K562 (cell line): ENCODE measurements at regions not wholly inside any gene's neighbourhood (a gene's known extent, or its start where the extent isn't known, plus 50 kb on each side); places are given as distances from the start of the nearest gene placed in this dataset.

Experiments used
- CBFA2T3 ChIP-seq: fragments of 450-650 bp; IDR thresholded peaks from 2 replicates; pipeline ENCODE4 v1.6.1; 2017
- HMGN3 ChIP-seq: IDR thresholded peaks from 2 replicates; pipeline ENCODE4 v1.6.1; 2011; ENCODE audit warnings: borderline replicate concordance, low read depth, mild to moderate bottlenecking, mixed read lengths, low read length; ENCODE audit not compliant: insufficient read length; ENCODE audit errors: extremely low read depth
- NFIC ChIP-seq: fragments of 450-650 bp; IDR thresholded peaks from 2 replicates; pipeline ENCODE4 v1.6.1; 2017; ENCODE audit warnings: mild to moderate bottlenecking, inconsistent platforms
- POLR3A ChIP-seq: IDR thresholded peaks from 2 replicates; pipeline ENCODE4 v1.6.1; 2011; ENCODE audit warnings: borderline replicate concordance, mild to moderate bottlenecking, moderate library complexity; ENCODE audit not compliant: insufficient read length, insufficient read depth; ENCODE audit errors: extremely low read depth
- SMARCA5 ChIP-seq: fragments of 450-650 bp; IDR thresholded peaks from 2 replicates; pipeline ENCODE4 v1.6.1; 2016
- SNIP1 ChIP-seq: fragments of 450-650 bp; IDR thresholded peaks from 2 replicates; pipeline ENCODE4 v1.7.1; 2017; ENCODE audit warnings: low read depth, mild to moderate bottlenecking
- SP1 ChIP-seq: sonication (generic); formaldehyde crosslinking; IDR thresholded peaks from 2 replicates; pipeline ENCODE4 v1.8.1; 2022; ENCODE audit warnings: mild to moderate bottlenecking, missing genetic modification reagents
- STAT5B ChIP-seq: fragments of 250-450 bp; sonication (Bioruptor Pico); IDR thresholded peaks from 2 replicates; pipeline ENCODE4 v1.8.0; 2021; ENCODE audit warnings: mild to moderate bottlenecking, inconsistent platforms
- ZNF175 ChIP-seq: fragments of 200-800 bp; sonication (Bioruptor generic); IDR thresholded peaks from 2 replicates; pipeline ENCODE4 v1.6.1; 2016; ENCODE audit warnings: low read depth, mild to moderate bottlenecking, missing genetic modification characterization, missing compliant biosample characterization
- ZNF77 ChIP-seq: fragments of 250-450 bp; sonication (Bioruptor Pico); IDR thresholded peaks from 2 replicates; pipeline ENCODE4 v1.5.0; 2020
- TF ChIP-seq, protein P1 (sequence below): IDR thresholded peaks from 2 replicates; pipeline ENCODE4 v1.6.1; 2012; ENCODE audit warnings: low read depth, low read length, improper control_type of control experiment, borderline replicate concordance
- TF ChIP-seq, protein P2 (sequence below): fragments of 450-650 bp; conservative IDR thresholded peaks from 2 replicates; pipeline ENCODE4 v1.6.1; 2016; ENCODE audit warnings: missing genetic modification characterization, low read depth, mild to moderate bottlenecking, missing compliant biosample characterization, moderate library complexity
- TF ChIP-seq, protein P3 (sequence below), 2 experiments: fragments of 450-650 bp in 1 of 2; IDR thresholded peaks; 2 replicates each; pipeline ENCODE4 v1.6.1; 2011 to 2017; ENCODE audit warnings: low read depth in 2 of 2, antibody characterized with exemption in 1 of 2, borderline replicate concordance in 1 of 2, low read length in 1 of 2, mild to moderate bottlenecking in 1 of 2, mixed read lengths in 1 of 2; ENCODE audit not compliant: control insufficient read depth in 1 of 2
- TF ChIP-seq, protein P4 (sequence below): sonication (generic); formaldehyde crosslinking; IDR thresholded peaks from 2 replicates; pipeline ENCODE4 v1.8.1; 2023; ENCODE audit warnings: mild to moderate bottlenecking, missing genetic modification reagents
- TF ChIP-seq, protein P5 (sequence below): sonication (generic); formaldehyde crosslinking; IDR thresholded peaks from 2 replicates; pipeline ENCODE4 v1.9.0; 2022; ENCODE audit warnings: mild to moderate bottlenecking, missing genetic modification reagents
- TF ChIP-seq, protein P6 (sequence below): fragments of 200-800 bp; sonication (Bioruptor generic); IDR thresholded peaks from 2 replicates; pipeline ENCODE4 v1.6.1; 2017; ENCODE audit warnings: missing genetic modification characterization, missing compliant biosample characterization

DNA sequence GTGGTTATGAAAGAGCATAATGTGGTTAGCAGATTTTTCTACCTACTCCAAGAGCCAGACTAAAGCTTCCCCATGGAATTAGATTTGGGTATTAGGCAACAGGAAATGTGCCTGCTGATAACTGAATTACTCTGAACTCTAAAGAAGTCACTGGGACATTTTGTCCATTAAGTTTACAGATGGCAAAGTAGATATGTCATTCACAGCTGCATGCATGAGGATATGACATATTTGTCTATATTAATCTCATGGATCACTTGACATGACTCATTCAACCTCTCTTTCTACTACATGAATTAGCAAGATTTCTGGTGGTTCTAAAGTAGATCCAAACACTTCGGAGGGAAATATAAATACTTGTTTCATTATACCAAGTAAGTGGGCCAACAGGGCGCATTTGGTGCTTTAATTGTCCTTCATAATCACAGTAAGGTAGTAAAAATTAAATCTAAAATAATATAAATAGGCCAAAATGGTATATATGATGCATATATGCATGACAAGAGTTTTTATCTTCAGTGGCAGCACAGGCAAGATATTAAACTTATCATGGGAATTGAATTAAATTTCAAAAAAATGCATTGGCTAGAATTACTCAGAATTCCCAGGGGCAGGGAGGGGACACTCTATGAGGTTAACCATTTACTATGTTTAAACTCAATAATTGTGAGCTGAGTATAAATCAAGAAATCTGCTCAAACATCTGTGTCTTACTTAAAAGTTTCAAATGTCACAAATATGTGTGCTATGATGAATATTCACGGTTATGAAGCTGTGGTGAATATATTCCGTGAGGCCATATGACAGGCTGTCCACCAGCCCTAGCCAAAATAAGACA lies 365.3 kb upstream of the KCNMB2 start (continued):
- TF ChIP-seq, protein P1, sequence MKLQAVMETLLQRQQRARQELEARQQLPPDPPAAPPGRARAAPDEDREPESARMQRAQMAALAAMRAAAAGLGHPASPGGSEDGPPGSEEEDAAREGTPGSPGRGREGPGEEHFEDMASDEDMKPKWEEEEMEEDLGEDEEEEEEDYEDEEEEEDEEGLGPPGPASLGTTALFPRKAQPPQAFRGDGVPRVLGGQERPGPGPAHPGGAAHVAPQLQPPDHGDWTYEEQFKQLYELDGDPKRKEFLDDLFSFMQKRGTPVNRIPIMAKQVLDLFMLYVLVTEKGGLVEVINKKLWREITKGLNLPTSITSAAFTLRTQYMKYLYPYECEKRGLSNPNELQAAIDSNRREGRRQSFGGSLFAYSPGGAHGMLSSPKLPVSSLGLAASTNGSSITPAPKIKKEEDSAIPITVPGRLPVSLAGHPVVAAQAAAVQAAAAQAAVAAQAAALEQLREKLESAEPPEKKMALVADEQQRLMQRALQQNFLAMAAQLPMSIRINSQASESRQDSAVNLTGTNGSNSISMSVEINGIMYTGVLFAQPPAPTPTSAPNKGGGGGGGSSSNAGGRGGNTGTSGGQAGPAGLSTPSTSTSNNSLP: peak; percentile 99
- no peak for TF ChIP-seq SNIP1
- TF ChIP-seq, protein P2, sequence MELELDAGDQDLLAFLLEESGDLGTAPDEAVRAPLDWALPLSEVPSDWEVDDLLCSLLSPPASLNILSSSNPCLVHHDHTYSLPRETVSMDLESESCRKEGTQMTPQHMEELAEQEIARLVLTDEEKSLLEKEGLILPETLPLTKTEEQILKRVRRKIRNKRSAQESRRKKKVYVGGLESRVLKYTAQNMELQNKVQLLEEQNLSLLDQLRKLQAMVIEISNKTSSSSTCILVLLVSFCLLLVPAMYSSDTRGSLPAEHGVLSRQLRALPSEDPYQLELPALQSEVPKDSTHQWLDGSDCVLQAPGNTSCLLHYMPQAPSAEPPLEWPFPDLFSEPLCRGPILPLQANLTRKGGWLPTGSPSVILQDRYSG (tag): 0 out of 2 replicates have a peak, but pooled peaks have one; percentile 52
- no peak for TF ChIP-seq SP1
- TF ChIP-seq ZNF175 (CRISPR knock-in tag): peak; percentile 91
- TF ChIP-seq ZNF77: no peak
- TF ChIP-seq SMARCA5: no peak
- TF ChIP-seq, protein P3, sequence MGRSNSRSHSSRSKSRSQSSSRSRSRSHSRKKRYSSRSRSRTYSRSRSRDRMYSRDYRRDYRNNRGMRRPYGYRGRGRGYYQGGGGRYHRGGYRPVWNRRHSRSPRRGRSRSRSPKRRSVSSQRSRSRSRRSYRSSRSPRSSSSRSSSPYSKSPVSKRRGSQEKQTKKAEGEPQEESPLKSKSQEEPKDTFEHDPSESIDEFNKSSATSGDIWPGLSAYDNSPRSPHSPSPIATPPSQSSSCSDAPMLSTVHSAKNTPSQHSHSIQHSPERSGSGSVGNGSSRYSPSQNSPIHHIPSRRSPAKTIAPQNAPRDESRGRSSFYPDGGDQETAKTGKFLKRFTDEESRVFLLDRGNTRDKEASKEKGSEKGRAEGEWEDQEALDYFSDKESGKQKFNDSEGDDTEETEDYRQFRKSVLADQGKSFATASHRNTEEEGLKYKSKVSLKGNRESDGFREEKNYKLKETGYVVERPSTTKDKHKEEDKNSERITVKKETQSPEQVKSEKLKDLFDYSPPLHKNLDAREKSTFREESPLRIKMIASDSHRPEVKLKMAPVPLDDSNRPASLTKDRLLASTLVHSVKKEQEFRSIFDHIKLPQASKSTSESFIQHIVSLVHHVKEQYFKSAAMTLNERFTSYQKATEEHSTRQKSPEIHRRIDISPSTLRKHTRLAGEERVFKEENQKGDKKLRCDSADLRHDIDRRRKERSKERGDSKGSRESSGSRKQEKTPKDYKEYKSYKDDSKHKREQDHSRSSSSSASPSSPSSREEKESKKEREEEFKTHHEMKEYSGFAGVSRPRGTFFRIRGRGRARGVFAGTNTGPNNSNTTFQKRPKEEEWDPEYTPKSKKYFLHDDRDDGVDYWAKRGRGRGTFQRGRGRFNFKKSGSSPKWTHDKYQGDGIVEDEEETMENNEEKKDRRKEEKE (IDR thresholded peaks at IDR 0.05; ENCODE audit: borderline replicate concordance in 1 of 2, control insufficient read depth in 1 of 2, low read depth in 2 of 2, low read length in 1 of 2): no peak
- no peak for TF ChIP-seq STAT5B (CRISPR knock-in tag)
- TF ChIP-seq NFIC: peak; percentile 90
- TF ChIP-seq, protein P4, sequence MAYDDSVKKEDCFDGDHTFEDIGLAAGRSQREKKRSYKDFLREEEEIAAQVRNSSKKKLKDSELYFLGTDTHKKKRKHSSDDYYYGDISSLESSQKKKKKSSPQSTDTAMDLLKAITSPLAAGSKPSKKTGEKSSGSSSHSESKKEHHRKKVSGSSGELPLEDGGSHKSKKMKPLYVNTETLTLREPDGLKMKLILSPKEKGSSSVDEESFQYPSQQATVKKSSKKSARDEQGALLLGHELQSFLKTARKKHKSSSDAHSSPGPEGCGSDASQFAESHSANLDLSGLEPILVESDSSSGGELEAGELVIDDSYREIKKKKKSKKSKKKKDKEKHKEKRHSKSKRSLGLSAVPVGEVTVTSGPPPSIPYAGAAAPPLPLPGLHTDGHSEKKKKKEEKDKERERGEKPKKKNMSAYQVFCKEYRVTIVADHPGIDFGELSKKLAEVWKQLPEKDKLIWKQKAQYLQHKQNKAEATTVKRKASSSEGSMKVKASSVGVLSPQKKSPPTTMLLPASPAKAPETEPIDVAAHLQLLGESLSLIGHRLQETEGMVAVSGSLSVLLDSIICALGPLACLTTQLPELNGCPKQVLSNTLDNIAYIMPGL (CRISPR knock-in tag): no peak
- TF ChIP-seq, protein P5, sequence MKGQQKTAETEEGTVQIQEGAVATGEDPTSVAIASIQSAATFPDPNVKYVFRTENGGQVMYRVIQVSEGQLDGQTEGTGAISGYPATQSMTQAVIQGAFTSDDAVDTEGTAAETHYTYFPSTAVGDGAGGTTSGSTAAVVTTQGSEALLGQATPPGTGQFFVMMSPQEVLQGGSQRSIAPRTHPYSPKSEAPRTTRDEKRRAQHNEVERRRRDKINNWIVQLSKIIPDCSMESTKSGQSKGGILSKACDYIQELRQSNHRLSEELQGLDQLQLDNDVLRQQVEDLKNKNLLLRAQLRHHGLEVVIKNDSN (CRISPR knock-in tag): no peak
- TF ChIP-seq CBFA2T3: peak; percentile 99
- TF ChIP-seq HMGN3: peak; percentile 64
- no peak for TF ChIP-seq POLR3A
- TF ChIP-seq, protein P6, sequence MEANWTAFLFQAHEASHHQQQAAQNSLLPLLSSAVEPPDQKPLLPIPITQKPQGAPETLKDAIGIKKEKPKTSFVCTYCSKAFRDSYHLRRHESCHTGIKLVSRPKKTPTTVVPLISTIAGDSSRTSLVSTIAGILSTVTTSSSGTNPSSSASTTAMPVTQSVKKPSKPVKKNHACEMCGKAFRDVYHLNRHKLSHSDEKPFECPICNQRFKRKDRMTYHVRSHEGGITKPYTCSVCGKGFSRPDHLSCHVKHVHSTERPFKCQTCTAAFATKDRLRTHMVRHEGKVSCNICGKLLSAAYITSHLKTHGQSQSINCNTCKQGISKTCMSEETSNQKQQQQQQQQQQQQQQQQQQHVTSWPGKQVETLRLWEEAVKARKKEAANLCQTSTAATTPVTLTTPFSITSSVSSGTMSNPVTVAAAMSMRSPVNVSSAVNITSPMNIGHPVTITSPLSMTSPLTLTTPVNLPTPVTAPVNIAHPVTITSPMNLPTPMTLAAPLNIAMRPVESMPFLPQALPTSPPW (CRISPR knock-in tag): peak; percentile 63
